K562 (cell line): ENCODE measurements at regions not wholly inside any gene's neighbourhood (a gene's known extent, or its start where the extent isn't known, plus 50 kb on each side); places are given as distances from the start of the nearest gene placed in this dataset.

Source experiments
- ATAC-seq: fragments of 200-7000 bp; cut with Tn5 transposase; 3 replicates; pipeline ENCODE4 v1.9.1; 2020; ENCODE audit warnings: moderate library complexity
- BruUV-seq: library from RNA; stranded (reverse); fragments of 400-500 nt; replicated peaks from 2 replicates; lab custom pipeline; 2021; lab: Mats Ljungman, UMichigan
- CTCF ChIA-PET: fragments of 300-600 bp; formaldehyde crosslinking; extraction: SDS; loops from one replicate; lab custom pipeline; 2021; ENCODE audit warnings: low intra/inter-chr PET ratio; lab: Yijun Ruan, JAX
- POLR2A ChIA-PET: fragments of 300-600, 350-650 bp; sonication (Branson Sonifier 250); formaldehyde crosslinking; extraction: SDS; loops from one replicate; lab custom pipeline; 2021; ENCODE audit warnings: antibody characterized with exemption, inconsistent platforms; lab: Yijun Ruan, JAX
- DNase-seq, 4 experiments: peaks; one replicate each; pipeline versions ENCODE4 v3.0.0 to v3.0.0-alpha.2; 2011 to 2018; ENCODE audit warnings: low spot score in 3 of 4, mixed read lengths in 3 of 4; ENCODE audit errors: extremely low read depth in 1 of 4
- FAIRE-seq: peaks from 2 replicates; lab custom pipeline; 2011; peaks lifted over from hg19 to GRCh38; lab: Jason Lieb, UNC
- H2AFZ ChIP-seq: 2 replicates; pipeline ENCODE4 v1.6.0; 2011; ENCODE audit warnings: low read depth, low read length, control low read depth, inconsistent platforms
- H3K27ac ChIP-seq: fragments of 200-600 bp; 3 replicates; pipeline ENCODE4 v1.8.0; 2011; ENCODE audit warnings: low read depth, mild to moderate bottlenecking, control low read depth, inconsistent platforms, low read length, moderate library complexity, mixed read lengths; ENCODE audit errors: extremely low read depth
- H3K27me3 ChIP-seq, 2 experiments: fragments of 300-600 bp in 1 of 2; 2 replicates in 1 of 2; 3 replicates in 1 of 2; pipeline versions ENCODE4 v1.6.0 to v1.8.0; 2011; ENCODE audit warnings: inconsistent platforms in 2 of 2, low read length in 2 of 2, mild to moderate bottlenecking in 1 of 2, mixed read lengths in 1 of 2, moderate library complexity in 1 of 2; ENCODE audit not compliant: control insufficient read depth in 2 of 2, insufficient read depth in 2 of 2
- H3K36me3 ChIP-seq: fragments of 300-600 bp; 3 replicates; pipeline ENCODE4 v1.8.0; 2011; ENCODE audit warnings: mild to moderate bottlenecking, low read length, inconsistent platforms; ENCODE audit not compliant: control insufficient read depth, insufficient read depth
- H3K4me1 ChIP-seq, 2 experiments: fragments of 200-600 bp in 1 of 2; replicated peaks in 1 of 2; 2 replicates in 1 of 2; 3 replicates in 1 of 2; pipeline versions ENCODE4 v1.5.1 to v1.8.0; 2011; ENCODE audit warnings: inconsistent platforms in 2 of 2, low read length in 2 of 2, mild to moderate bottlenecking in 1 of 2, mixed read lengths in 1 of 2, moderate library complexity in 1 of 2; ENCODE audit not compliant: control insufficient read depth in 2 of 2, insufficient read depth in 2 of 2
- H3K4me2 ChIP-seq: 2 replicates; pipeline ENCODE4 v1.6.1; 2011; ENCODE audit warnings: low read length, control low read depth, inconsistent platforms, mixed read lengths; ENCODE audit not compliant: insufficient read depth
- H3K4me3 ChIP-seq: fragments of 200-600 bp; sonication (generic), shearing (Covaris generic); 2 replicates; pipeline ENCODE4 v1.5.1; 2016; ENCODE audit warnings: control low read depth, inconsistent platforms
- H3K79me2 ChIP-seq: fragments of 200-600 bp; 3 replicates; pipeline ENCODE4 v1.8.0; 2011; ENCODE audit warnings: low read length, inconsistent platforms; ENCODE audit not compliant: control insufficient read depth, insufficient read depth
- H3K9ac ChIP-seq, 2 experiments: 2 replicates each; pipeline versions ENCODE4 v1.6.0 to v1.6.1; 2011; ENCODE audit warnings: low read depth in 2 of 2, low read length in 2 of 2, control low read depth in 1 of 2, inconsistent platforms in 1 of 2, mild to moderate bottlenecking in 1 of 2, mixed read lengths in 1 of 2; ENCODE audit not compliant: insufficient read depth in 1 of 2
- H3K9me1 ChIP-seq: one replicate; pipeline ENCODE4 v1.6.0; 2011; ENCODE audit warnings: inconsistent platforms, mild to moderate bottlenecking, low read length, moderate library complexity; ENCODE audit not compliant: control insufficient read depth, insufficient read depth
- H3K9me3 ChIP-seq: replicated peaks from 2 replicates; pipeline ENCODE4 v1.5.1; 2011; ENCODE audit warnings: low read depth, low read length, inconsistent platforms; ENCODE audit not compliant: control insufficient read depth, insufficient read depth
- H4K20me1 ChIP-seq: replicated peaks from 2 replicates; pipeline ENCODE4 v1.6.1; 2011; ENCODE audit warnings: low read length, inconsistent platforms, mixed read lengths; ENCODE audit not compliant: control insufficient read depth, insufficient read depth
- ERF ChIP-seq: fragments of 450-650 bp; formaldehyde crosslinking; IDR thresholded peaks from 2 replicates; pipeline ENCODE4 v1.4.0; 2020; ENCODE audit warnings: mild to moderate bottlenecking, mixed read lengths
- NCOA1 ChIP-seq: fragments of 450-650 bp; IDR thresholded peaks from 2 replicates; pipeline ENCODE4 v1.6.1; 2016; ENCODE audit warnings: low read depth
- TEAD4 ChIP-seq, 2 experiments: sonication (generic) in 1 of 2; formaldehyde crosslinking in 1 of 2; IDR thresholded peaks; 2 replicates each; pipeline versions ENCODE4 v1.6.1 to v1.8.0; 2012 to 2022; ENCODE audit warnings: borderline replicate concordance in 1 of 2, inconsistent platforms in 1 of 2, low read length in 1 of 2, mild to moderate bottlenecking in 1 of 2, missing genetic modification reagents in 1 of 2
- TSC22D4 ChIP-seq: fragments of 450-650 bp; IDR thresholded peaks from 2 replicates; pipeline ENCODE4 v1.6.1; 2016; ENCODE audit warnings: missing genetic modification characterization, missing biosample characterization, control low read depth
- ZNF23 ChIP-seq: fragments of 250-450 bp; sonication (Bioruptor Pico); IDR thresholded peaks from 2 replicates; pipeline ENCODE4 v1.4.0; 2020; ENCODE audit warnings: mild to moderate bottlenecking
- WGBS: fragments of 100-300 bp; shearing (Covaris generic); methylation state at CpG from one replicate; pipeline ENCODE4 v1.1.6; 2016; ENCODE audit warnings: low coverage, mixed read lengths; ENCODE audit not compliant: insufficient coverage; ENCODE audit errors: missing lambda C conversion rate; 5-methylcytosine and 5-hydroxymethylcytosine counted together
- in situ Hi-C: fragments of 300-500 bp; cut with MboI; formaldehyde crosslinking; loops from 4 replicates; pipeline ENCODE4 v1.15.0; 2018; ENCODE audit warnings: inconsistent platforms, mixed read lengths
- intact Hi-C: fragments of 100-400 bp; cut with micrococcal nuclease; formaldehyde crosslinking; loops from 2 replicates; pipeline ENCODE4 v1.14.2; 2022

DNA sequence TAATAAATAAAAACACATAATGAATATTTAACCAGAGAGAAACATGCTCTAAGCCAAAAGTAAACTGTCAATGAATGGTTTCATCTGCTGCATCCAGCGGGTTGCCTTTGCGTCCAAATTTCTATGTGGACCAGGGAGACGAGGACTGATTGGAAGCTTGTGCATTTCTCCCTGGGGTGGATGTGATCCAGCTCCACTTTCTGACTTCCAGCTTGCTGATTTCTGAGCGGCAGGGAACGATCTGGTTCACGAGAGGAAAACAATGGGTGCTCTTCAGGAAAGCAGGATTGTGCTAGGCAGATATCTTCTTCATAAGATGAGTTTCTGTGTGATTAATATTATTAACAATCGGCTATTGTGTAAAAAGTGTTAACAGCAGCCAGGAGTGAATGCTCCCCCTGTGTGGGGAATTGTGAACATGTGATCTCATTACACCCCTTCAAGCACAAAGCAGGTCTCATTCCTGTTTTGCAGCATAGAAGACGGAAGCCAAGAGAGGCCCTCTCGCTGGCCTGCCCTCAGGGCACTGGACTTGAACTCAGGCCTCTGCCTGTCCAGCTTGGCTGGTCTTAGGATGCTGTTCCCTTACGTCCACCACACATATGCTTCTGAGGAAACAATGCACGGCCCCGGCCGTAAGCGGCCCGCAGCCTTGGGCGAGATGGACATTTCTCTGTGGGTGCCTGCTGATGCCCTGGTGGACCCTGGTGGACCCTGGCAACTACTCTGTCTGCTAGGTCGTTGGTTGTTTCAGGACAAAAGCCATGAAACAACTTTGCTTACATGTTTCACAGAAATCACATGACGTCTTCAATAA lies 183.4 kb upstream of the C1orf174 start:
- TF ChIP-seq NCOA1 (no peak), TEAD4 (IDR thresholded peaks at IDR 0.05; ENCODE audit: low read length) (no peak), TEAD4 (CRISPR knock-in tag; IDR thresholded peaks at IDR 0.05; ENCODE audit: borderline replicate concordance) (no peak), TSC22D4 (tag) (no peak), ZNF23 (no peak), ERF (CRISPR knock-in tag) (no peak)
- no peaks in the 10 kb centered on the region for H3K9me1 ChIP-seq
- WGBS, result 2% methylated on average over 18 of the region's 18 CpGs
- H3K27me3 ChIP-seq, result peaks cover 7 to 28% of the 10 kb centered on the region in 2 experiments; a peak in 3 of 5 replicates
- no peaks in the 10 kb centered on the region for H3K36me3 ChIP-seq
- no peak for FAIRE-seq
- no peak for DNase-seq
- no peak overlapping the region for H3K27ac ChIP-seq
- BruUV-seq, result no TSS peak
- H2AFZ ChIP-seq, result no peak overlapping the region
- no peak overlapping the region; a peak in 1 of 4 replicates for H3K9ac ChIP-seq
- no peaks in the 10 kb centered on the region for H3K9me3 ChIP-seq
- in situ Hi-C loops, result no loop called here
- ATAC-seq, result no peak
- H3K4me1 ChIP-seq, result no peaks in the 10 kb centered on the region
- POLR2A ChIA-PET, result no interaction called here
- no peak overlapping the region for H3K4me3 ChIP-seq
- H3K4me2 ChIP-seq, result no peak overlapping the region
- no peaks in the 10 kb centered on the region for H3K79me2 ChIP-seq
- intact Hi-C loops, result no loop called here
- CTCF ChIA-PET, result interaction anchor here (0.6 kb wide), 1 partner anchor 472 kb away, joined by 4 read pairs; no protein-coding TSS in a partner anchor
- no peaks in the 10 kb centered on the region; the same call in 1 of the 2 replicates for H4K20me1 ChIP-seq
